ENCODE measurements at regions not wholly inside any gene's neighbourhood (a gene's known extent, or its start where the extent isn't known, plus 50 kb on each side); places are given as distances from the start of the nearest gene placed in this dataset.
"Not testable (repeated sequence)": the region's sequence is repeated elsewhere in the genome, so short reads cannot be mapped to it uniquely, and the experiment has no call there.

- ATAC-seq (no peak), DNase-seq (no peak)
- Histone ChIP-seq H3K27ac (no peak overlapping the region), H3K4me1 (no peaks in the 10 kb centered on the region), H3K9me3 (no peaks in the 10 kb centered on the region), H3K36me3 (replicated peaks in 1 of 2; ENCODE audit: insufficient read depth in 1 of 2, low read depth in 2 of 2) (no peaks in the 10 kb centered on the region), H3K4me3 (no peak overlapping the region), H3K27me3 (no peaks in the 10 kb centered on the region)
- intact Hi-C loops (cut with DNase I): no loop called here
- 96 to 100% methylated on average over 1 of the region's 1 CpG for WGBS, 2 donors
- TF ChIP-seq POLR2A (IDR thresholded peaks at IDR 0.05) (no peak), CTCF (IDR thresholded peaks at IDR 0.05) (no peak)
Observed at GRCh38 chr5:60469286-60469685, 230.7 kb downstream of the DEPDC1B start.

GRCh38 chr5:60463179-60463868, 236.6 kb downstream of the DEPDC1B start:
- TF ChIP-seq POLR2A (IDR thresholded peaks at IDR 0.05) (no peak), CTCF (IDR thresholded peaks at IDR 0.05) (no peak)
- ATAC-seq (no peak), DNase-seq (no peak)
- no peak overlapping the region for H3K4me3 ChIP-seq
- intact Hi-C loops (cut with DNase I): no loop called here
- 35 to 40% methylated on average over 5 of the region's 5 CpGs for WGBS, 2 donors
- no peaks in the 10 kb centered on the region for H3K36me3 ChIP-seq (replicated peaks in 1 of 2; ENCODE audit: insufficient read depth in 1 of 2, low read depth in 2 of 2)
- no peak overlapping the region for H3K27ac ChIP-seq
- H3K9me3 ChIP-seq: no peaks in the 10 kb centered on the region
- H3K4me1 ChIP-seq: no peaks in the 10 kb centered on the region
- no peaks in the 10 kb centered on the region for H3K27me3 ChIP-seq

GRCh38 chr5:60458666-60459065, 241.3 kb downstream of the DEPDC1B start:
- no peak overlapping the region for H3K27ac ChIP-seq
- intact Hi-C loops (cut with DNase I): no loop called here
- no peak for DNase-seq
- H3K4me3 ChIP-seq: no peak overlapping the region
- no peaks in the 10 kb centered on the region for H3K4me1 ChIP-seq
- WGBS, 2 donors: 58 to 65% methylated on average over 7 of the region's 7 CpGs
- H3K27me3 ChIP-seq: no peaks in the 10 kb centered on the region
- no peak for ATAC-seq
- no peaks in the 10 kb centered on the region for H3K9me3 ChIP-seq
- H3K36me3 ChIP-seq (replicated peaks in 1 of 2; ENCODE audit: insufficient read depth in 1 of 2, low read depth in 2 of 2): no peaks in the 10 kb centered on the region
- TF ChIP-seq CTCF (IDR thresholded peaks at IDR 0.05) (no peak), POLR2A (IDR thresholded peaks at IDR 0.05) (no peak)

GRCh38 chr5:60457233-60457632, 242.7 kb downstream of the DEPDC1B start:
- Histone ChIP-seq H3K4me3 (no peak overlapping the region), H3K27ac (no peak overlapping the region), H3K36me3 (replicated peaks in 1 of 2; ENCODE audit: insufficient read depth in 1 of 2, low read depth in 2 of 2) (no peaks in the 10 kb centered on the region), H3K4me1 (no peaks in the 10 kb centered on the region), H3K27me3 (no peaks in the 10 kb centered on the region), H3K9me3 (no peaks in the 10 kb centered on the region)
- DNase-seq: no peak
- no peak for ATAC-seq
- intact Hi-C loops (cut with DNase I): no loop called here
- TF ChIP-seq CTCF (IDR thresholded peaks at IDR 0.05) (no peak), POLR2A (IDR thresholded peaks at IDR 0.05) (no peak)

GRCh38 chr5:60455589-60455988, 244.4 kb downstream of the DEPDC1B start:
- Histone ChIP-seq H3K4me3 (no peak overlapping the region), H3K27me3 (no peaks in the 10 kb centered on the region), H3K27ac (no peak overlapping the region), H3K36me3 (replicated peaks in 1 of 2; ENCODE audit: insufficient read depth in 1 of 2, low read depth in 2 of 2) (no peaks in the 10 kb centered on the region), H3K4me1 (no peaks in the 10 kb centered on the region), H3K9me3 (no peaks in the 10 kb centered on the region)
- ATAC-seq (no peak), DNase-seq (no peak)
- WGBS, 2 donors: 82 to 85% methylated on average over 2 of the region's 2 CpGs
- TF ChIP-seq CTCF (IDR thresholded peaks at IDR 0.05): no peak
- intact Hi-C loops (cut with DNase I): no loop called here

- H3K27ac ChIP-seq; H3K36me3 ChIP-seq (replicated peaks in 1 of 2; ENCODE audit: insufficient read depth in 1 of 2, low read depth in 2 of 2); DNase-seq; H3K9me3 ChIP-seq; intact Hi-C loops (cut with DNase I); H3K27me3 ChIP-seq; H3K4me1 ChIP-seq; ATAC-seq; H3K4me3 ChIP-seq: not testable (repeated sequence)
- WGBS, 2 donors: 89 to 94% methylated on average over 4 of the region's 4 CpGs
Observed at GRCh38 chr5:60454277-60454676, 245.7 kb downstream of the DEPDC1B start.
